NCI-H2081 (cell line): ENCODE measurements at regions not wholly inside any gene's neighbourhood (a gene's known extent, or its start where the extent isn't known, plus 50 kb on each side); places are given as distances from the start of the nearest gene placed in this dataset.

Source experiments
- DNase-seq, 2 experiments: peaks; one replicate each; lab custom pipeline; 2025; lab: John Stamatoyannopoulos, UW

DNA sequence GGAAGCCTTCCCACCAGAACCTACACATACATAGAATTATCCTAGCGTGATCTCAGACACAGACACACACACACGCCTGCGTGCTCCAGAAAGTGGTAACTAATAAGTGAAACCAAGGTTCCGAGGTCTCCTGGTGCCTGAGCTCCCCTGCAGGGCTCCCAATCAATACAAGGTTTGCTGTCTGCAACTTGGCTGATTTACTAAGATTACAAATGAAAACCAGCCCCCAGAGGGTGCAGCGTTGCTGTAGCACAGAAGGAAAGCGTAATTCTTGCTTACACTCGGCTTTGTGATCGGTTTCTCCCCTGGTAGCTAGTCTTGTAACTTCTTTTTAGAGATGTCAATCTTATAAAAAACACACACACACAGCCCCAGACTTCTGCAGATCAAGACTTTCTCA is 334.1 kb upstream of the XYLT1 start:
- DNase-seq: no peak

DNA sequence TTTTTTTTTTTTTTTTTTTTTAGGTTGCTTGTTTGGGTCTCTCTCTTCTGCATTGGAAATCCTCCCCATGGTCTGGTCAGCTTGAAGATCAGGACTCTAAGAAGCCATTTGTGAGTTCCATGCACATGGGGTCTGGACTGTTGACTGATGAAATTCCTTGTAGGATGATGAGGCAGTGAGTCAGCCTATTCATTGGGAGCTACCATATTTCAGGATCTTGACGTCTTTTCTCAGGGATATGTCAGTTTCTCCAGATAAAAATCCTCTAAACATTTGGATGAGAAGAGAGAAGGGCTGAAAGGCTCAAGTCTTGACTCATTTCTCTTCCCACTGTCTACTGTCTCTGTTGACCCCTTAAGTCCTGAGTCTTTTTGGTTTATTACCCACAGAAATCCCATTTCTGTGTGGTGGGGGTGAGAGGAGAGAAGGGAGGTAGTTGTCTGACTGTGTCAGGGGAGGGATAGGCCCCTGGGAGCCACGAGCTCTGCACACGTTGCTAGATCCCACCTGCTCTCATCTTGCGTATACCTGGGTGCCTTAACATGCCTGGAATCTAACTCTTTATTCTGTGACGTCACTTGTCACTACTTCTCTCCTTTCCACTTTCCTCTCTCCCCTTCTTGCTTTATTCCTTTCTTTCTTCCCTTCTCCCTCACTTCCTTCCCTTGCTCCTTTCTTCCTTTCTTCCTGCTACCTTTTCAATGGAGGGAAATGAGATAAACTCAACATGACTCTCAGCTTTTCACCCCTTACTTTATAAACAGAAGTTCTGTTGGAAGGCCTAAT is 333.1 kb upstream of the XYLT1 start:
- DNase-seq: no peak

DNA sequence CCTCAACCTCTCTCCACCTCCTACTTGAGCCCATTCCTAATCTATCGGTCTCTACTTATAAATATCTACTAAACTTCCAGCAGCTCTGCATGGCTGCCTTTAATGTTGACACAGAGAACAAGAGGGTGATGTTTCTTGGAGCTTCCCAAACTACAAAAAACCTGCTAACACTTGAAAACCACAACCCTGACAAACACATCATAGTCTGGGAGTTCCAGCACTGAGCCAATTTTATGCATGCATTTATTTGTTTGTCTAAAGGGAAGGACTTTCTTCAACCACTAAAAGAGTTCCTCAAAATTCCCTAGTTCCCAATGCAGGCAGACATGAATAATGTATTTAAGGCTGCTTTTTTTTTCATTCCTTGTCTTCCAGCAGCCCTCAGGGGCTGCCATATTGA is 331.8 kb upstream of the XYLT1 start:
- DNase-seq: no peak

DNA sequence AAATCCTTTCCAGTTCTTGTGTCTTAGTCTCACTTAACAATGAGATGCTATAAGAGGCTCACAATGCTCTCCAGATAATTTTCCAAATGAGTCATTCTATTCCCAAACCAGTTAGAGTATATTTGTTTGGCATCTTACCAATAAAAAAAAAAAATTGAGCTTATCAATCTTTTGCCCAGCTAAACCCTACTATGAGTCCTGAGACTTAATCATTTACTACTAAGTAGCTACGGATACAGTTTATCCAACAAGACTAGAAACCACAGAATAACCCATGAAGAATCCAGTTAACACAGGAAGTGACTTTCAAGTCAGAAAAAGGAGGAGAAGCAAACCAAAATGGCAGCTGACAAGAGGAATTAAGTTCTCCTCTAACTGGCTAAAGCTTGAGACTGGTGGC is 330.3 kb upstream of the XYLT1 start:
- DNase-seq: no peak

DNA sequence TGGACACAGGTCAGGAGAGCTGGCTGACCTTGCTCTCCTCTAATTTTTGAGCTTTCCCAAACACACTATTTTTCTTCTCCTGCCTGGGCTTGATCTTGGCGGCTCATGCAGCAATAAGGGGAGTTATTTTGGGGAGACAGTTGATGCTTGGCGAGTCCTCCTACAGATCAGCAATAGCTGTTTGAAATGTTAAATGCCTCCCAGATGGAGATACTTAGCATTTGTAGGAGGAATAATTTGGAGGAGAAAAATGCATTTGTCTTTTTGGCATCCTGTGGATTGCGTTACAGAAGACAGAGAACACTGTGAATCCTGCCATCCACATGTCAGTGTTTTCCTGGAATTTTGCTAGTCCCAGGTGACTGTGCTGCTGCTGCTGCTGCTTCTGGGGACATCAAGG is 328.0 kb upstream of the XYLT1 start:
- no peak for DNase-seq

DNA sequence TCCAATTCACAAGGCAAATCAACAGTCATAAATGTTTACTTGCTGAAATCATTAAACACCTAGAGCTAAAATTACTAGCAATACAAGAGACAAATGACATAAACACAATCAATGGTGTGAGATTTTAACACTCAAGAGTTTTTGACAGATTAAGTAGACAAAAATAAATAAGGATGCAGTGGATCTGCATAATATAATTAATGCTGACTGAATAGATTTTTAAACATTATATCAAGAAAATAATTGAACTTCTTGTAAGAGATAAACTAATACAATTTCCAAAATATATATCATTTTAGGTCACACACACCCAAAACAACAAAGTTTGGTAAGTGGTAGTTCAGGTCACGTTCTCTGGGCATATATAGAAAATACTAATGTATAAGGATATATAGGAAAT is 322.6 kb upstream of the XYLT1 start:
- no peak for DNase-seq

DNA sequence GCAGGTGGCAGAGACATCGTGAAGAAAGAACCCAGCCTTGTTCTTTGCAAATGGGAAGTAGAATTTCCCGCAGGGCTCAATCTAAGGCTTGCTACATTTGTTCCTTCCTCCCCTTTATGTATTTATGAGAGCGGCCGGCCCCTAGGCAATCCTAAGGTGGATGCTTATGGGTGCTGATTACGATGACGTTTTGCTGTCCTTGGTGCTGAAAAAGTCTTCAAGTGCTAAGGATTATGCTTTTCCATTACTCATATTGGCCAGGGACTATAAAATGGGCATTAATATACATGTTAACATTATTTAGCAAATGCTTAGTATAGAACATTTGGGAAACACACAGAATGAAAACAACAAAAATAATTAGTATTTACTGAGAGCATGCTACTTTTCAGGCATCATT is 313.3 kb upstream of the XYLT1 start:
- no peak for DNase-seq

DNA sequence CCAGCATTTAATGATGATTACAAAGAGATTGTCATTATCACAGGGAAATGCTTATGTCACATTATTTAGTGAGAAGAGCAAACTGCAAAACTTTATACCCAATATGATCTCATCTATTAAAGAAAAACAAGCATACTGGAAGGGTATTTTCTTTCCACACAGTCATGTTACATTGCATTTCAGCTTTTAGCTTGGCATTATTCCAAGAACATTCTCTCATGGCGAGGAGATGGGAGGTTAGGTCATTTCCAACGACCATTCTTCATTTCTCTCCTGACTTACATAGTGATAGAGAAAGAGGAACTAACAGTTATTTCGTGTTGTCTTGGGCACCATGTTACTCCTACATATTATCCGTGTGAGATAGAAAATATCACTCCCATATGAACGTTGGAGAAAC is 309.4 kb upstream of the XYLT1 start:
- DNase-seq: no peak

DNA sequence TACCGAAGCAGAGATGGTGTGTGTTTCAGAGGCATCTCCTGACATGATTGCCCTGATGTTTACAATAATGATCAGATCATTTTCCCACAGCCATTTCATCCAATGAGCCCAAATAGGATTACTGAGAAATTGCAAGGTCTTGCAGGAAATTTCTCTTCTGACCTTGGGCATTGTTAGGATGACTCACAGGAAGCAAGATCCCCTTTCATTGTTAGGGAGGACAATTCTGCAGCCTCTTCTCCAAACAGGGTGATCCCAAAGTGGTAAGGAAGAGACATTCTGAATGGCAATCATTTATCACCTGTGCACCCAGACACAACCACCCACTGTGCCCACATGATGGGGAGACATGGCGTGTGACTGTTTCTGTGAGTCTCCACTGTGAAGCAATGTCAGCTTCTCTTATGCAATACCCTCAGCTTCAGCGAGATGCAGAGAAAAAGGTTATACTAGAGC is 306.7 kb upstream of the XYLT1 start:
- DNase-seq: no peak

DNA sequence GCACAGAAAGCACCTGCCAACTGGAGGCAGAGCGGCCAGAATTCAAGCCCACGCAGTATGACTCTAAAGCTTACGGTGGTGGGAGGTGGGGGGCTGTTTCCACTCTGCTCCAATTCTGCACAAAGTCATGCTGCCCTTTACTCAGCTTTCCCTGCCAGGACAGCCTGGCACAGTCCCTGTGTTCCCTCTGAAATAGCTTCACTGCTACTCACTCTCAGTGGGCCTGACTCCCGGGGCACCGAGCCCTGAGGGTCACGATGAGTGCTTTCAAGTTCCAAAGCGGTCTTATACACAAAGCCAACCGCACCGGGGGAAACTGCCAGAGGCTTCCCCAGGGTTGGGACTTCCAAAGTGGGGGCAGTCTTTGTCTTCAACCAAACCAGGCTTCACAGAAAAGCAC is 306.1 kb upstream of the XYLT1 start:
- DNase-seq: no peak

DNA sequence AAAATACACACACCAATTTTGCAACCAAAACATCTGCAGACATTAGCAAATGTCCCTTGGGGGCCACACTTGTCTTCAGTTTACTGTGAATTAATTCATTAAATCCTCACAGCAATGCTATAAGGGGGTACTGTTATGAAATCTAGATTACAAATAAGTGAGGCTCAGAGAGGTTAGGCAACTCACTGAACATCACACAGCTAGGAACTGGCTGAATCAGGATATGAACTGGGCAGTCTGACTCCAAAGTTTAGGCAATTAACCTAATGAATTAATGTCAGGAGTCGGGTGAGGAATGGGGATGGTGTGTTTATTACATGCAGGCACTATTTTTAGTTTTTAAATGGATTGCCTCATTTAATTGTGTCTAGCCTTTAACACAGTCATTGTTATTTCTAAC is 305.7 kb upstream of the XYLT1 start:
- DNase-seq: no peak

DNA sequence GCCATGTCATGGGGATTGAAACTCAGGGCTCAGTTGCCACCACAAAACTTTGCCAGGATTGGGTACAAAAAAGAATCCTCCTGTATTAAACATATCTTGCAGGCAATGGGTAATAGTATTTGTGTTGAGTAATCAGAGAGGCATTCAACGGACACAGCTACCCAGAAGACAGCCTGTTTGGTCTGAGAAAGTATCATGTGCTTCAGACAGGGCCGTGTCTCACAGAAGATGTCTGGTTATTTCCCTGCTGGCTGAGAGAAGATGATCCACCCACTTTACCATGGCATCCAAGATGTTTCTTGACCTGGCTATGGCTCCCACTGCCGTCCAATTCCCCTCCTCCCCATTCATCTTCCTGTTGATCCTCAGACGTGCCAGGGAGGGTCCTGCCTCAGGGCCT is 304.3 kb upstream of the XYLT1 start:
- no peak for DNase-seq

DNA sequence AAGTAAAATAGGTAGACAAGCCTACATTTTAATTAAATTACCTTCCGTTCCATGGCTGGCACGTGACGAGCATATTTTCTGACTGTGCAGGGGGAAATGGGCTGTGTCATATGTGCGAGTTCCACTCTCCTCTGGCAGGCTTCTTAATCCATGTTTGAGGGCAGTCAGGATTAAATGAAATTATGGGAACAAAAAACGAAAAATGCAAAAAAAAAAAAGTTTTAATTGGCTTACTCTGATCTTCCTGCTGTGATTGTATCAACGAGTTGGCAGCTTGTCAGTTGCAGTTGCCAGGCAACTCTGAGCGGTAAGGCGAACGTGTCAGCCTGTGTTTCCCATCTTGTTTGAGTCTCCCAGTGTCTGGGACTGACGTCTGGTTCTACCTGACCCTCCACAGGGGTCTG is 302.9 kb upstream of the XYLT1 start:
- DNase-seq: no peak

DNA sequence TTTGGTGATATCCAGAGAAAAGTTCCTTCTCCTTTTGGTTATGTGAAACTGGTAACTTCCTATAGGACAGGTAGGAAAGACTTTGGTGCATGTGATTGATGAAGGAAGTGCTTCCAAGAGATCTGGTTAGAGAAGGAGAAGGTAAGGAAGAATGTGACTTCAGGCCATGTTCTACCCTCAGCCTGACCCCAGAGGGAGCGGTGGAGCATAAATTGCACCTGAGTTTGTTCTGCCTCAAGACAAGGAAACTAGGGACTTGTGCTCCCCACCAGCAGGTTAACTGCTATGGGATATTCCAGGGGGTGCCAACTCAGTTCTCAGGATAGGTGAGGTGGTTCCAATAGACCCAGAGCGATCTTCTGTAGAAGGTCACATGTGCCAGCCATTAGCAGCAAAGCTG is 299.3 kb upstream of the XYLT1 start:
- no peak for DNase-seq

DNA sequence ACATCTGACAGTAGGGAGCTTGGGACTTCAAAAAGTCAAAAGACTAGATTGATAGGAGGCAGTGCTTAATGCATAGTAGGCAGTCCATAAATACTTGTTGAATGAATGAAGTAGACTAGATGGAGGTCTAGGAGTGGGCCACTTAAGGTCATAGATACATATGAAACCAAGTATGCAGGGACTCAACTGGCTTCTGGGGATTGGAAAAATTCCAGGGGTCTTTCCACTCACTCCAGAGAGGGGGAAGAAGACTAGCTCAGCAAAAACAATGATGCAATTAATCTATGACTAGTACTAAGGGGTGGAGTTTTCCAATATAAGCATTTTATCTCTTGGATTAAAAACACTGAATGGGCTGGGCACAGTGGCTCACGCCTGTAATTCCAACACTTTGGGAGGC is 298.3 kb upstream of the XYLT1 start:
- DNase-seq: no peak

DNA sequence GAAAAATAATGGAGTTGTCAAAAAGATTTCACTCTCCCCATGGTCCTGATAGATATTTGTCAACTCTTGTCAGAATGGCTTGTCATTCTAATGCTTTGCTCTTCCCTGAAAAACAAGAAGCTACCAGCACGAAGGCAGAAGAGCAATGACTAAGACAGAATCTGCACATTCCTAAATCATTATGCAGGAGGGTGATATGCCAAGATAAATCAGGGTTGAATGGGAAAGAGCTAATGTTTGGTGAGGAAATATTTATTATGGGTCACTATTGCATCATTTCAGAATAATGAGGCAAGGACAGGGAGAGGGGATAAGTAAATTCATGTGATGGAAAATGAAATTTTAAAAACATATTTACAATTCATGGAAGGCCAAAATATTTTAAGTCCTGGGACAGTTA is 297.5 kb upstream of the XYLT1 start:
- no peak for DNase-seq

DNA sequence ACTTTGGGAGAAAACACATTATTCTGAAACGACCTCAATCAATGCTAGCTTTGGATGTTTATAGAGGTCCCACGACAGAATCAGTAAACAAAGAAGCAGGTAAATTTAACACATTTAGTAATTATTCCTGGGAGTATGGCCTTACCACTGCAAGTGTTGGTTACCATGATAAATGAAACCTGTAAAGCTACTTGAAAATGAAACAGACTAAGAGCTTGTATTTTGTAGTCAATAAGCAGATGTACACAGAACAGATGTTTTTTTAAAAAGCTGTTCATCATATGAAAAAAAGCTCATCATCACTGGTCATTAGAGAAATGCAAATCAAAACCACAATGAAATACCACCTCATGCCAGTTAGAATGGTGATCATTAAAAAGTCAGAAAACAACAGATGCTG is 295.3 kb upstream of the XYLT1 start:
- no peak for DNase-seq

DNA sequence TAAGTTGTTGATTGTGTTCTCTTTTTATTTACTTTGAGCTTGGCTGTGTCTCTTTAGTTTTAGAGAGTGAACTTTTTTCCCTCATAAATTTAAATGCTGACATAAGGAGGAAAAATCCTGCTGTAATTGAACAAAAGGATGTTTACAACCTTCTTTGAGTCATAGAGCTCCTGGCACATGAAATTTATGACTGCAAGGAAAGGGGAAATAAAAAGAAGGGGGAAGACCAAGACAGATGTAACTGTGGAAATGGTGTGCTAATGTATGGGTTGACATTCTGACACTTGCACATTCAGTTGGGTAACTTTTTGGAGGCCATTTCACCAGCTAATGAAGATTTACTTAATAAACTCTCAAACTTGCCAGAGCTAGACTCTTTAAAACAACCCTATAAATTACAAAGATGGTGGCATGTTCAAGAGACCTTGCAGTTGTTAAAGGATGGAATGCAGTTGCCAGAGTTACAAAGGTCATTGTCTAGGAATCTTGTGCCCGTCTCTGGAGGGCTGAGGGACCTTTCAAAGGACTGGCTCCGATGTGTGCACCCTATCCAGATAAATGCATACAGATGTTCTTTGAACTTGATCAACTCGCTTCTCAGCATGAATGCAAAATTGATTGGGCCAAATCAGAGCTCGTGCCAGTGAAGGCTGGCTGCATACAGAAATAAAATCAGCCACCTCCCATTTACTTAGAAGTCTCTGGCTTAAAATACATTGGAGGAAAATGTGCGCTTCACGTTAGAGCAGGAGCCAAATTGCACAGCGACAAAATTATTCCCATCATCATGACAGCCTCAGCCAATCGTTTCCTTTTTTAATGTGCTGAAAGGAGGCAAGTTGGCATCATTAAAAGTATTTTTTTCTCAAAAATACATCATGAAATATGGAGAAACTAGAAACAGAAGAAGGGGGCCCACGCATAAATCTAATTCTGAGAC is 289.0 kb upstream of the XYLT1 start:
- DNase-seq: no peak

DNA sequence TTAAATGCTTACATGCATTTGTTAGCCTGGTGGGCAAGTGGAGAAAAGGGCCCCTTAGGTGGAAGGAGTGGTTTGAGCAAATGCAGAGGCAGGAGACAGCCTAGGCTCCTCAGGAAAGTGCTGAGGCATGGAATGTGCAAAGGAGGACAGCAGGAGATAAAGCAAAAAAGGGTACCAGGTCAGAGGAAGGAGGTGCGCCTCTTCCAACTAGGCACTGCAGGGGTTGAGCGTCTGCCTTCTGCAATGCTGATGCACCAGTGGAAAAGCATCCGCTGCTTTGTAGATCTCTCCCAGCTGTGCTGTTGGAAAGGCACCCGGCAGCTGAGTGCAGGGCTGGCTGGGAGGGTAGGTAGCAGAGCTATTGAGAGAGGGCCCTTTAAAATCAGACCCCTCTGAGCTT is 287.0 kb upstream of the XYLT1 start:
- no peak for DNase-seq

DNA sequence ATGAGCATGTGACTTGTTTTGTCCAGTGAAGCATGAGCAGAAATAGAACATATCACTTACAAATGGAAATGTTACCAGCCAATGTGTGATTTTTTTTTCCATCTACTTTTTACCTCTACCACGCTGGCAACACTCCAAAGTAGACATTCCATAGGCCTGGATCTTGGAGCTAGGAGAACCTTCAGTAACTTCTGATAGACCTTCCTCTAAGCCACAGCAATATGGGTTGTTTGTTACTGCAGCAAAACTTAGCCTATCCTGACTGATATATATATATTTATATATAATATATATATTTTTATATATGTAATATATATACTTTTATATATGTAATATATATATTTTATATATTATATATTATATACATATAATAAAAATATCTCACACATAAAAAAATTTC is 284.4 kb upstream of the XYLT1 start:
- no peak for DNase-seq

DNA sequence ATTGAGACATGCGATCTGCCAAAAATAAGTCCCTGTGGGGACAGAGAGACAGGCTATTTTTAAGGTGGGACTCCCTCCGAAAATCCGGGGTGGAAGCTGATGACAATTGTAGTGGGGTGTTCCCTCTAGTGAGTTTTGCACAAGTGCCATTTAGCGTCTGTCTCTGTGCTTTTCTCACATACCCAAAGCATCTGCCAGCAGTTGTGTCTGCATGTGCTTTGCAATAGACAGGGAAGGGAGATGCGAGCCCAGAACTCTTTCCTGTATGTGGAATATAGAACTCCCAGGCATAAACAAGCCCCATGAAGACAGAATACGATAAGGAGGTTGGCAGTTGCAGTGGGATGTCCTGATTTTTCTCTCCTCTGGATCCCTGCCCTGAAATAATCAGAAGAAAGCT is 282.7 kb upstream of the XYLT1 start:
- DNase-seq: no peak

DNA sequence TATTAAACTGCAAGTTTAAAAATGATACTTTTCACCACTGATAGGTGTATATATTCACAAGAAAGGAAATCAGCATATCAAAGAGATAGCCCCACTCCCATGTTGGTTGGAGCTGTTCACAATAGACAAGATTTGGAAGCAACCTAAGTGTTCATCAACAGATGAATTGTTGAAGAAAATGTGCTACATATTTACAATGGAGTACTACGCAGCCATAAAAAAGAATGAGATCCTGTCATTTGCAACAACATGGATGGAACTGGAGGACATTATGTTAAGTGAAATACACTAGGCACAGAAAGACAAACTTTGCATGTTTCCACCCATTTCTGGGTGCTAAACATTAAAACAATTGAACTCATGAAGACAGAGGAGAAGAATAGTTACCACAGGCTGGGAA is 278.9 kb upstream of the XYLT1 start:
- DNase-seq: no peak

DNA sequence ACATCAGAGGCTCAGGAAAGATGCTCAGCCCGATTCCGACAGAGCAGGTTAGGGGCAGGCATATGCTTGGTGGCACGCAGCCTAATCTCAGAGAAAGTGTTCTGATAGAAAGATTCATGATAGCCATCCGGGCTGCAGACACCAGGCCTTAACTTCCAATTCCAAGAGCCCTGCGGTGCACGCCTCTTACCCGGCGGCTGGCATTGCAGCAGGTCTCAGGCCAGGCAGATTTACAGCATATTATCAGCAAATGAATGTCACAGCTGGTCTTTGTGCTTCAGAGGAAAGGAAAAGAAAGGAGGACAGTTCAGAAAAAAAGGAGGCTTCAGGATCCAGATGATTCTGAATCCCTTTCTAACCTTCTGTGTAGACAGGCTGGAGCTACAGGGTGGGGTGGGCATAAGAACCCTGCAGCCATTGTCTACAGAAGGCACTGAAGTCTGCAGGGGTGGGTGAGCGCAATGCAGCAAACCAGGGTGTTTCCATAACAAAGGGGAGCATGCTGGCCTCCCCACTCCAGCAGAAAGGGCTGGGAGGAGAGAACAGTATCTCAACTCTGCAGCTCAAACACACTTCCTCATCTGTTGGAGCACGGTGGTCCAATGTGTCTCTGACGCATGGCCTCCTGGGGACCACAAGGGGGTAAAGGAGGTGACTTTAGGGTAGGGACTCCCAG is 277.4 kb upstream of the XYLT1 start:
- DNase-seq: no peak
